RWPE1 (cell line): ENCODE measurements at regions not wholly inside any gene's neighbourhood (a gene's known extent, or its start where the extent isn't known, plus 50 kb on each side); places are given as distances from the start of the nearest gene placed in this dataset.

Experiments
- CTCF ChIA-PET: fragments of 350-600 bp; sonication (Branson Sonifier 250); formaldehyde crosslinking; extraction: SDS; loops from one replicate; lab custom pipeline; 2021; lab: Yijun Ruan, JAX
- POLR2A ChIA-PET: fragments of 400-600 bp; formaldehyde crosslinking; extraction: SDS; loops from one replicate; lab custom pipeline; 2020; ENCODE audit warnings: antibody characterized with exemption; ENCODE audit not compliant: low non-redundant PET; lab: Yijun Ruan, JAX
- DNase-seq: peaks from one replicate; pipeline ENCODE4 v3.0.0; 2012; ENCODE audit warnings: low spot score
- H3K27ac ChIP-seq: fragments of 450-650 bp; 2 replicates; pipeline ENCODE4 v1.5.1; 2017
- CTCF ChIP-seq: fragments of 450-650 bp; conservative IDR thresholded peaks from 2 replicates; pipeline ENCODE4 v1.5.1; 2017; ENCODE audit warnings: low read depth, mild to moderate bottlenecking

GRCh38 chr4:137427411-137427810, 104.9 kb downstream of the PCDH18 start:
- H3K27ac ChIP-seq = no peak overlapping the region
- TF ChIP-seq CTCF = no peak
- POLR2A ChIA-PET = no interaction called here
- DNase-seq = no peak
- CTCF ChIA-PET = no interaction called here

- H3K27ac ChIP-seq = no peak overlapping the region
- DNase-seq = no peak
- ChIA-PET CTCF (no interaction called here), POLR2A (no interaction called here)
- no peak for TF ChIP-seq CTCF
Observed at GRCh38 chr4:137425281-137425680, 107.0 kb downstream of the PCDH18 start.

DNA sequence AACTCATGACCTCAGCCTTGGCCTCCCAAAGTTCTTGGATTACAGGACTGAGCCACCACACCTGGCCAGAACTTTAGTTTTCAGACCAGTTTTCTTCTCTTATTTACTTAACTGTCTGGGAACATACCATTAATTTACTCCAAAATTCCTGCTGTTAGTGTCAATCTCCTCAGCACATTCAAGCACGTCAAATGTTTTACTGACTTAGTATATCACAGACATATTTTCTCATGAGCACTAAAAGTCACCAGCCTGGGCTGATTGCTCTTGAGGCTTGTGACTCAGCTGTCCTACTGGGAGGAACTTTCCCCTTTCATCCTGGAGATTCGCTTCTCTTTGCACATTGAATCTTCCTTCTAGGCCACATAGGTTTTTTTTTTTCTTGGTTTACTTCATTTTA, 109.6 kb downstream of the PCDH18 start:
- ChIA-PET CTCF (no interaction called here), POLR2A (no interaction called here)
- no peak overlapping the region for H3K27ac ChIP-seq
- DNase-seq = no peak
- no peak for TF ChIP-seq CTCF

DNA sequence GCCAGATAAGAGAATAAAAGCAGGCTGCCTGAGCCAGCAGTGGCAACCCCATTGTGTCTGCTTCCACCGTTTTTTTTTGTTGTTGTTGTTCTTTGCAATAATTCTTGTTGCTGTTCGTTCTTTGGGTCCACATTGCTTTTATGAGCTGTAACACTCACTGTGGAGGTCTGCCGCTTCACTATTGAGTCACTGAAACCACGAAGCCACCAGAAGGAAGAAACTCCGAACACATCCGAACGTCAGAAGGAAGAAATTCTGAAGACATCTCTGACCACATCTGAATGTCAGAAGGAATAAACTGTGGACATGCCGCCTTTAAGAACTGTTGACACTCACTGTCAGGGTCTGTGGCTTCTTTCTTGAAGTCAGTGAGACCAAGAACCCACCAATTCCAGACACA, 110.5 kb downstream of the PCDH18 start:
- TF ChIP-seq CTCF = no peak
- CTCF ChIA-PET = no interaction called here
- POLR2A ChIA-PET = no interaction called here
- no peak overlapping the region for H3K27ac ChIP-seq
- no peak for DNase-seq

DNA sequence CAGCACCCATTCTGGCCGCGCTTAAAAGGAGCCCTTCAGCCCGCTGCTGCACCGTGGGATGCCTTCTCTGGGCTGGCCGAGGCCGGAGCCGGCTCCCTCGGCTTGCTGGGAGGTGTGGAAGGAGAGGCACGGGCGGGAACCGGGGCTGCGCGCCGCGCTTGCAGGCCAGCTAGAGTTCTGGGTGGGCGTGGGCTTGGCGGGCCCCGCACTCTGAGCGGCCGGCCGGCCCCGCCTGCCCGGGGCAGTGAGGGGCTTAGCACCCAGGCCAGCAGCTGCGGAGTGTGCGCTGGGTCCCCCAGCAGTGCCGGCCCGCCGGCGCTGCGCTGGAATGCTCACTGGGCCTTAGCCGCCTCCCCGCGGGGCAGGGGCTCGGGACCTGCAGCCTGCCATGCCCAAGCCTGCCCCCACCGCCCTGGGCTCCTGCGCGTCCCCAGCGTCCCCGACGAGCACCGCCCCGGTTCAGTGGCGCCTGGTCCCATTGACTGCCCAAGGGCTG, 111.3 kb downstream of the PCDH18 start:
- no peak for DNase-seq
- CTCF ChIA-PET = no interaction called here
- TF ChIP-seq CTCF = no peak
- H3K27ac ChIP-seq = no peak overlapping the region
- POLR2A ChIA-PET = no interaction called here

DNA sequence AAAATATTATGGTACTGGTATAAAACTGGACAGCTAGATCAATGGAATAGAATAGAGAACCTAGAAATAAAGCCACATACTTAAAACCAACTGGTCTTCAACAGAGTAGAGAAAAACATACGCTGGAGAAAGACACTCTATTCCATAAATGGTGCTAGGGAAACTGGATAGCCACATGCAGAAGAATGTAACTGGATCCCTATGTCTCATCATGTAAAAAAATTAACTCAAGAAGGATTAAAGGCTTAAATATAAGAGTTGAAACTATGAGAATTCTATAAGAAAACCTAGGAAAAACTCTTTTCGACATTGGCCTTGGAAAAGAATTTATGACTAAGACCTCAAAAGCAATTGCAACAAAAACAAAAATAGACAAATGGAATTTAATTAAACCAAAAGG, 114.6 kb downstream of the PCDH18 start:
- ChIA-PET CTCF (no interaction called here), POLR2A (no interaction called here)
- H3K27ac ChIP-seq = no peak overlapping the region
- no peak for DNase-seq
- TF ChIP-seq CTCF = no peak

DNA sequence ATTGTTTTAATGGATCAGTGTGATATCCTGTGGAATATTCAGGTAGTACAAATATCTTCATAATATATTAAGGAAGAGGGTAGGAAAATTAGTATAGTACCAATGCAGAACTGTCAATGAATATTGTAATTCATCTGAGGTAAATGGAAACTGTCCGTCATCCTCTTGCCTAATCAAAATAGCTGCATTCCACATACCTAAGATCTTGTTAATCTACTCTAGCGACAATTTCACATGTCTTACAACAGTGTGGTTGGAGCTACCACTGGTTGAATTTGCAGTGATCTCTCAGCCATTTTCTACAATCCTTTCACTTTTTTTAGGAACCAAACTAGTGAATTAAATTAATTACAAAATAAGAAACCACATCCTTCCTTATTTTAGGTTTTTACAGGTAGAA, 117.5 kb downstream of the PCDH18 start:
- CTCF ChIA-PET = no interaction called here
- TF ChIP-seq CTCF = no peak
- no peak overlapping the region for H3K27ac ChIP-seq
- POLR2A ChIA-PET = no interaction called here
- DNase-seq = no peak
